ENCODE measurements at regions not wholly inside any gene's neighbourhood (a gene's known extent, or its start where the extent isn't known, plus 50 kb on each side); places are given as distances from the start of the nearest gene placed in this dataset.

DNA sequence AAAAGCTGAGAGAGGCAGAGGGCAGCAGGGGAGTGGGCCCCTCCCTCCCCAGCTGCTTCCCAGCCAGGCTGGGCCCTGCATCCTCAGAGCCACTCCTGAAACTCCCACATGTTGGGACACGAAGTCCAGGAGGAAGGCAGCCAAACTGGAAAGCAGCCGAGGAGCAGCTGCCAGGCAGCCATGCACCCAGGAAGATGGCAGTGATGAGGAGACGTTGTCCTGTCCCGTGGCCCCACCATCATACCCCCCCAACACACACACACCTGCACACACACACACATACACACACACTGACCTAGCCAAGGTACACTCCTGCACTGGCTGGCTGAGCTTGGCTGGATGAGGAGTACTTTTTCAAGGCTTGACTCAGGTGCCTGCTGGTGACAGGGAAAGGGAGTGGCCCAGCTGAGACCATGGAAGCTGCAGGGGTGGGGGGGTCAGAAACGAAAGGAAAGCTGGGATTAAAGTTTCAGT is 106.0 kb downstream of the CYP26B1 start:
- ChIA-PET CTCF (ENCODE audit: partially characterized antibody) (interaction anchor here (0.8 to 1.3 kb wide), 3 partner anchors 42 to 118 kb away, joined by 3 to 4 read pairs (median 3); no protein-coding TSS in a partner anchor), POLR2A (ENCODE audit: partially characterized antibody) (no interaction called here)
- no peaks in the 10 kb centered on the region for H4K20me1 ChIP-seq (replicated peaks in 1 of 2; ENCODE audit: control insufficient read depth in 1 of 2, insufficient read depth in 2 of 2, low read length in 2 of 2)
- no peak overlapping the region for H3K18ac ChIP-seq (ENCODE audit: extremely low read depth, low read length)
- no peak for DNase-seq (ENCODE audit: low read depth in 1 of 2, low spot score in 2 of 2)
- no peaks in the 10 kb centered on the region for H3K36me3 ChIP-seq (ENCODE audit: control insufficient read depth in 2 of 4, insufficient read depth in 4 of 4, low read length in 3 of 4)
- H2BK120ac ChIP-seq (replicated peaks; ENCODE audit: low read depth, low read length): no peak overlapping the region
- no peak for FAIRE-seq
- H2AK5ac ChIP-seq (ENCODE audit: low read depth, low read length): no peak overlapping the region
- no peak overlapping the region for H3K56ac ChIP-seq (replicated peaks; ENCODE audit: insufficient read length, low read depth, low read length)
- H3K9me3 ChIP-seq (ENCODE audit: insufficient read depth in 2 of 2, low read depth in 1 of 2, low read length in 1 of 2): 0 out of 4 replicates have a peak, but pooled peaks cover 0 to 3% of the 10 kb centered on the region in 2 experiments
- H3K79me2 ChIP-seq (ENCODE audit: control insufficient read depth in 1 of 2, insufficient read depth in 2 of 2, low read length in 2 of 2): no peaks in the 10 kb centered on the region
- no peak overlapping the region for H2BK15ac ChIP-seq (ENCODE audit: low read length)
- no peaks in the 10 kb centered on the region; the same call in 1 of the 2 replicates for H3K23me2 ChIP-seq (ENCODE audit: low read depth, low read length)
- H3K23ac ChIP-seq (ENCODE audit: insufficient read length): no peak overlapping the region
- no peak overlapping the region for H3K14ac ChIP-seq (ENCODE audit: insufficient read length)
- no peak overlapping the region for H2BK20ac ChIP-seq (ENCODE audit: low read length)
- no peak overlapping the region for H3K4me2 ChIP-seq (ENCODE audit: insufficient read depth in 1 of 2, low read depth in 2 of 2, low read length in 2 of 2)
- no peaks in the 10 kb centered on the region for H3K79me1 ChIP-seq (ENCODE audit: low read depth, low read length)
- no peak overlapping the region for H2BK5ac ChIP-seq (ENCODE audit: low read depth, low read length)
- WGBS, 2 experiments (ENCODE audit: extremely low coverage in 1 of 2, insufficient coverage in 1 of 2, insufficient read length in 1 of 2, insufficient replicate concordance in 2 of 2, low coverage in 1 of 2, low lambda C conversion rate in 2 of 2, missing lambda C conversion rate in 1 of 2): 75% methylated on average over 4 of the region's 5 CpGs; no CpG with 5 or more reads in 1 of the 2 experiments
- no peak overlapping the region for H4K5ac ChIP-seq (ENCODE audit: insufficient read length, low read depth, low read length)
- H3K4ac ChIP-seq (replicated peaks; ENCODE audit: insufficient read length, low read depth, low read length): no peak overlapping the region
- H4K8ac ChIP-seq (ENCODE audit: extremely low read depth, insufficient read depth, low read length): no peak overlapping the region; the same call in 1 of the 2 replicates
- no peak overlapping the region for H2AFZ ChIP-seq (ENCODE audit: low read length)
- no peak overlapping the region for H3K27ac ChIP-seq (ENCODE audit: low read depth, low read length)
- H3K27me3 ChIP-seq (replicated peaks in 1 of 4; ENCODE audit: control insufficient read depth in 3 of 4, extremely low read depth in 1 of 4, insufficient read depth in 3 of 4, low read length in 3 of 4): no peaks in the 10 kb centered on the region
- H4K91ac ChIP-seq (replicated peaks; ENCODE audit: insufficient read length, low read length): no peak overlapping the region
- no peaks in the 10 kb centered on the region; a peak in 1 of 7 replicates for H3K4me1 ChIP-seq (replicated peaks in 1 of 4; ENCODE audit: control insufficient read depth in 3 of 4, insufficient read depth in 4 of 4, low read length in 3 of 4)
- no peak overlapping the region for H3K4me3 ChIP-seq (ENCODE audit: extremely low read depth in 1 of 4, insufficient read depth in 2 of 4, low read depth in 3 of 4, low read length in 4 of 4)
- H3K9ac ChIP-seq (replicated peaks in 1 of 4; ENCODE audit: extremely low read depth in 1 of 4, low read depth in 3 of 4, low read length in 3 of 4): no peak overlapping the region
- no peak overlapping the region for H2BK12ac ChIP-seq (ENCODE audit: low read depth, low read length)
- TF ChIP-seq SP1 (IDR thresholded peaks at IDR 0.05; ENCODE audit: low read depth, low read length) (no peak), KDM1A (IDR thresholded peaks at IDR 0.05; ENCODE audit: borderline replicate concordance, low read length) (no peak), POLR2A (IDR thresholded peaks at IDR 0.05; ENCODE audit: control extremely low read depth in 1 of 2, low read depth in 2 of 2, low read length in 2 of 2) (no peak), HDAC2 (IDR thresholded peaks at IDR 0.05; ENCODE audit: borderline replicate concordance in 1 of 2, low read depth in 2 of 2, low read length in 2 of 2) (no peak), EP300 (IDR thresholded peaks at IDR 0.05; ENCODE audit: borderline replicate concordance in 1 of 2, low read depth in 2 of 2, low read length in 2 of 2) (no peak), SIN3A (conservative IDR thresholded peaks at IDR 0.05 in 1 of 2, IDR thresholded peaks at IDR 0.05 in 1 of 2; ENCODE audit: low read depth in 1 of 2, low read length in 2 of 2) (no peak)
- TF ChIP-seq, protein P1, sequence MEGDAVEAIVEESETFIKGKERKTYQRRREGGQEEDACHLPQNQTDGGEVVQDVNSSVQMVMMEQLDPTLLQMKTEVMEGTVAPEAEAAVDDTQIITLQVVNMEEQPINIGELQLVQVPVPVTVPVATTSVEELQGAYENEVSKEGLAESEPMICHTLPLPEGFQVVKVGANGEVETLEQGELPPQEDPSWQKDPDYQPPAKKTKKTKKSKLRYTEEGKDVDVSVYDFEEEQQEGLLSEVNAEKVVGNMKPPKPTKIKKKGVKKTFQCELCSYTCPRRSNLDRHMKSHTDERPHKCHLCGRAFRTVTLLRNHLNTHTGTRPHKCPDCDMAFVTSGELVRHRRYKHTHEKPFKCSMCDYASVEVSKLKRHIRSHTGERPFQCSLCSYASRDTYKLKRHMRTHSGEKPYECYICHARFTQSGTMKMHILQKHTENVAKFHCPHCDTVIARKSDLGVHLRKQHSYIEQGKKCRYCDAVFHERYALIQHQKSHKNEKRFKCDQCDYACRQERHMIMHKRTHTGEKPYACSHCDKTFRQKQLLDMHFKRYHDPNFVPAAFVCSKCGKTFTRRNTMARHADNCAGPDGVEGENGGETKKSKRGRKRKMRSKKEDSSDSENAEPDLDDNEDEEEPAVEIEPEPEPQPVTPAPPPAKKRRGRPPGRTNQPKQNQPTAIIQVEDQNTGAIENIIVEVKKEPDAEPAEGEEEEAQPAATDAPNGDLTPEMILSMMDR (IDR thresholded peaks at IDR 0.05; ENCODE audit: control extremely low read depth in 1 of 3, insufficient read depth in 1 of 3, low read depth in 1 of 3, low read length in 3 of 3): no peak
- TF ChIP-seq, protein P2, sequence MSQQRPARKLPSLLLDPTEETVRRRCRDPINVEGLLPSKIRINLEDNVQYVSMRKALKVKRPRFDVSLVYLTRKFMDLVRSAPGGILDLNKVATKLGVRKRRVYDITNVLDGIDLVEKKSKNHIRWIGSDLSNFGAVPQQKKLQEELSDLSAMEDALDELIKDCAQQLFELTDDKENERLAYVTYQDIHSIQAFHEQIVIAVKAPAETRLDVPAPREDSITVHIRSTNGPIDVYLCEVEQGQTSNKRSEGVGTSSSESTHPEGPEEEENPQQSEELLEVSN (IDR thresholded peaks at IDR 0.05): no peak
- TF ChIP-seq, protein P3, sequence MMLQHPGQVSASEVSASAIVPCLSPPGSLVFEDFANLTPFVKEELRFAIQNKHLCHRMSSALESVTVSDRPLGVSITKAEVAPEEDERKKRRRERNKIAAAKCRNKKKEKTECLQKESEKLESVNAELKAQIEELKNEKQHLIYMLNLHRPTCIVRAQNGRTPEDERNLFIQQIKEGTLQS (IDR thresholded peaks at IDR 0.05; ENCODE audit: insufficient read depth, low read depth, low read length): no peak
